SKM-1 treated with dmso at 0.1 percent for 144 hours (cell line): ENCODE measurements at regions not wholly inside any gene's neighbourhood (a gene's known extent, or its start where the extent isn't known, plus 50 kb on each side); places are given as distances from the start of the nearest gene placed in this dataset.

ENCODE experiments used
- DNase-seq: peaks from one replicate; lab custom pipeline; 2025; ENCODE audit not compliant: unreplicated experiment; lab: John Stamatoyannopoulos, UW

GRCh38 chr20:6831461-6831860 is 64.0 kb downstream of the BMP2 start:
- no peak for DNase-seq

- no peak for DNase-seq
Measured at GRCh38 chr20:6832811-6833210, 65.3 kb downstream of the BMP2 start.

- no peak for DNase-seq
Measured at GRCh38 chr20:6835609-6836008, 68.1 kb downstream of the BMP2 start.

- DNase-seq, result no peak
Measured at GRCh38 chr20:6836821-6837374, 69.4 kb downstream of the BMP2 start.

- DNase-seq, result no peak
Measured at GRCh38 chr20:6837730-6838129, 70.2 kb downstream of the BMP2 start.

- no peak for DNase-seq
Measured at GRCh38 chr20:6838181-6838826, 70.8 kb downstream of the BMP2 start.

GRCh38 chr20:6841128-6841527 is 73.6 kb downstream of the BMP2 start:
- no peak for DNase-seq

- no peak for DNase-seq
Measured at GRCh38 chr20:6845141-6845540, 77.7 kb downstream of the BMP2 start.

GRCh38 chr20:6848041-6848440 is 80.6 kb downstream of the BMP2 start:
- no peak for DNase-seq

- no peak for DNase-seq
Measured at GRCh38 chr20:6848992-6849391, 81.5 kb downstream of the BMP2 start.

GRCh38 chr20:6851136-6851535 is 83.7 kb downstream of the BMP2 start:
- DNase-seq, result no peak

GRCh38 chr20:6852478-6852877 is 85.0 kb downstream of the BMP2 start:
- no peak for DNase-seq

GRCh38 chr20:6855104-6855503 is 87.6 kb downstream of the BMP2 start:
- DNase-seq, result peak; percentile 60

GRCh38 chr20:6855796-6856195 is 88.3 kb downstream of the BMP2 start:
- peak; percentile 25 for DNase-seq

GRCh38 chr20:6857927-6858326 is 90.4 kb downstream of the BMP2 start:
- no peak for DNase-seq

GRCh38 chr20:6863355-6863754 is 95.9 kb downstream of the BMP2 start:
- no peak for DNase-seq

GRCh38 chr20:6863798-6864201 is 96.3 kb downstream of the BMP2 start:
- no peak for DNase-seq

- no peak for DNase-seq
Measured at GRCh38 chr20:6864740-6865139, 97.3 kb downstream of the BMP2 start.

- no peak for DNase-seq
Measured at GRCh38 chr20:6866741-6867140, 99.3 kb downstream of the BMP2 start.

GRCh38 chr20:6868861-6869260 is 101.4 kb downstream of the BMP2 start:
- DNase-seq, result no peak

- DNase-seq, result no peak
Measured at GRCh38 chr20:6870559-6870958, 103.1 kb downstream of the BMP2 start.

GRCh38 chr20:6877633-6878032 is 110.1 kb downstream of the BMP2 start:
- no peak for DNase-seq
